Fibroblast of the aortic adventitia (primary cell): ENCODE measurements at regions not wholly inside any gene's neighbourhood (a gene's known extent, or its start where the extent isn't known, plus 50 kb on each side); places are given as distances from the start of the nearest gene placed in this dataset.

Experiments used
- DNase-seq: peaks from one replicate; pipeline ENCODE4 v3.0.0-alpha.2; 2010; ENCODE audit warnings: low read depth
- H3K4me3 ChIP-seq: 2 replicates; pipeline ENCODE4 v1.5.1; 2011; ENCODE audit warnings: low read depth, mild to moderate bottlenecking, control low read depth, low read length, moderate library complexity
- TF ChIP-seq, protein P1 (sequence below): IDR thresholded peaks from 2 replicates; pipeline ENCODE4 v1.5.1; 2011; ENCODE audit warnings: mild to moderate bottlenecking, low read length, control low read depth, inconsistent platforms; ENCODE audit not compliant: insufficient read depth

DNA sequence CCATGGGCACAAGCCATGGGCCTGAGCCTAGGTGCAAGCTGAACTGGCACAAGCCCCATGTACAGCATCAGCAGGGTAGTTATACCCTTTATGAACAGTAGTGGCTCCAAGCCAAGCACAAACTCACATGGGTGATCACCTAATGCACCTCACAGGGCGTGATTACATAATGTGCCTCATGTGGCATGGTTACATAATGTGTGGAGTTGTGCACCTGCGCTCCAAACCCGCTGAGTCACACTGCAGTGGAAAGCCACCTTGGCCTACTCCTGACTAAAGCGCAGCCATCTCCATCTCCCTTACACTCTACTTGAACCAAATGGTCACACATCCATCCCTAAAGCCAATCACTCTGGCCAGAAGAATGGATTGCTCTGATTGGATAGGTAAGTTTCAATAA lies 279.7 kb downstream of the MBD2 start:
- H3K4me3 ChIP-seq: no peak overlapping the region
- DNase-seq: no peak
- TF ChIP-seq, protein P1, sequence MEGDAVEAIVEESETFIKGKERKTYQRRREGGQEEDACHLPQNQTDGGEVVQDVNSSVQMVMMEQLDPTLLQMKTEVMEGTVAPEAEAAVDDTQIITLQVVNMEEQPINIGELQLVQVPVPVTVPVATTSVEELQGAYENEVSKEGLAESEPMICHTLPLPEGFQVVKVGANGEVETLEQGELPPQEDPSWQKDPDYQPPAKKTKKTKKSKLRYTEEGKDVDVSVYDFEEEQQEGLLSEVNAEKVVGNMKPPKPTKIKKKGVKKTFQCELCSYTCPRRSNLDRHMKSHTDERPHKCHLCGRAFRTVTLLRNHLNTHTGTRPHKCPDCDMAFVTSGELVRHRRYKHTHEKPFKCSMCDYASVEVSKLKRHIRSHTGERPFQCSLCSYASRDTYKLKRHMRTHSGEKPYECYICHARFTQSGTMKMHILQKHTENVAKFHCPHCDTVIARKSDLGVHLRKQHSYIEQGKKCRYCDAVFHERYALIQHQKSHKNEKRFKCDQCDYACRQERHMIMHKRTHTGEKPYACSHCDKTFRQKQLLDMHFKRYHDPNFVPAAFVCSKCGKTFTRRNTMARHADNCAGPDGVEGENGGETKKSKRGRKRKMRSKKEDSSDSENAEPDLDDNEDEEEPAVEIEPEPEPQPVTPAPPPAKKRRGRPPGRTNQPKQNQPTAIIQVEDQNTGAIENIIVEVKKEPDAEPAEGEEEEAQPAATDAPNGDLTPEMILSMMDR: no peak

DNA sequence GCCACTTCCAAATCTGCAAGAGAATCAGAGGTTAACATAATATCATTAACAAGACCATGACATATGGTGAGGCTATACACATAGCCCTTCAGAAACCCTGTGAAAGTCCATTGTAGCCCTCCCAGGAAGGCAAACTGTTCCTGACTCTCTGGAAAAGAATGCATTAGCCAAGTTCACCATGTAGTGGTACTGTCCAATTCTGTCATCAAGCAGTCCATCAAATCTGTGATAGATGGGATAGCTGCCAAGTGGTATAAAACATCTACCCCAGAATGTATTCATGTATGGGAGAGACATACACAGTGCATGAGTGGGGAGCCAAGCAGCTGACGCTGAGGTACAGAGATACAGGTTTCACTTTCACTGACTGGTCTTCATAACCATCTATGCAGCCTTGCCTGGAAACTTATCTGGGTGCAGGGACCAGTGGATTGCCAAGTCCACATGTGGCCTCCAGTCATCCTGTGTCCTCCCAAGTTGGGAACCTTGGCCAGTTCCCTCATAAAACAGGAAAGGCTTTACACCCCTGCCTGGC lies 281.1 kb downstream of the MBD2 start:
- DNase-seq: no peak
- TF ChIP-seq, protein P1: no peak
- H3K4me3 ChIP-seq: no peak overlapping the region

DNA sequence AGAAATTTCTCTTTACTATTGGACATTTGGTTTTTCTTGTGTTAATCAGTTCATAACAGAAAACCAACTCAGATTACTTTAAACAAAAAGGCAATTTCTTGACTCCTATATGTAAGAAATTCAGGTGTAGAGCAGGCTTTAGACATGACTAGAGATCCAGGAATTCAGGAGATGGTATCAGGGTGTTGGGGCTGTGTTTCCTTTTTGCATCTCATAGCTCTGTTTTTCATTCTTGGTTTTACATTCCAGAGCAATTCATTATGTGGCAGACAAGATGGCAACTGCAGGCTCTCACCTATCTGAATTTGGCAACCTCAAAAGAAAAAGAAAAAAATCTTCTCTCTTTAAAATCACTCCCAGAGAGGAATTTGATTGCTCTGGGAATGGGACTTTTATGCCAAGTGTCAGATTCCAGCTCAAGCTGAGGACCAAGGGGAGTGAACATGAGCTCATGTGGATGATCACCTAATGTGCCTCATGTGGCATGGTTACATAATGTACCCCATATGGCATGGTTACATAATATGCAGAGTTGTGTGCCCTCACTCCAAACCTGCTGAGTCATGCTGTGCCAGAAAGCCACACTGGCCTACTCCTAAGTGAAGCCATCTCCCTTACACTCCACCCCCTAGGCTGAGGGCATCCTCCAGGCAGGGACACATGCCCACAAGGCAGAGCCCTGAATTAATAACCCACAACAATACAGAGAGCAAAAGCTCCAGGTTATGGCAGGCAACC lies 282.7 kb downstream of the MBD2 start:
- no peak for DNase-seq

DNA sequence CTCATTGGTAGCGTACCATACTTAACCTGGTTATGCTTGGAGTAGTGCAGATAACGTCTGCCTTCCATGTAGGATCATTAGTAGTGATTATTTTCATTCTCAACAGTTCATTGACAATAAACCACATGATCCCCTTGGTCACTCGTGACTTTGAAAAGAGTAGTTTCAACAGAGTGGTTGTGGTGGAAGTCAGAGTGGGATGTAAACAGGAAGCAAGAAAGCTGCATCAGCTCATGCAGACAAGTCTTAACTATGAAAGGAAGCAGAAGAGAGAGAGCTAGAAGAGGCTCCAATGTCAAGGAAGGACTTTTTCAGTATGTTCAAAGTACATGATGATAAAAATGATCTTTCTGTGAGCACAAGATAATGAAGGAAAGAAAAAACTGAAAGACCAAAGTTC lies 287.4 kb downstream of the MBD2 start:
- DNase-seq: no peak
- TF ChIP-seq, protein P1: no peak
- H3K4me3 ChIP-seq: no peak overlapping the region

More for the DNA sequence above, 282.7 kb downstream of the MBD2 start:
- TF ChIP-seq, protein P1: no peak
- no peak overlapping the region for H3K4me3 ChIP-seq

DNA sequence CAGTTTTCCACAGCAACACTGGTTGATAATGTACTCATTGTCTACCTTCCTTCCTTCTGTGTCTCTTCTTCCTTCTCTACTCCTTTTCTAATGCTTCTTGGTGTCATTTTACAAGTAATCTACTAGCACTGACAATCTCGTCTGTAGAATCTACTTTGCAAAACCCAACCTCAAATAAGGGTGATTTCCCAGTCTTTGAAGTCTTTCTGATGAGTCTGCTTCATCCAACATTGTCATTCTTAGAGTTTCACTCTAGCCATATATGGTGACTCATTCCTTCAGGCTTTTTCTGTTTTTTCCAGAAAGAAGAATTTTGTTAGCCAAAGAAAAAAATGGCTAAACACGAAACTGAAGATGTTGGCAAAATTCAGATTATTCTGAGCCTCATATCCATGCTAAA lies 288.7 kb downstream of the MBD2 start:
- no peak overlapping the region for H3K4me3 ChIP-seq
- DNase-seq: no peak
- TF ChIP-seq, protein P1: no peak

DNA sequence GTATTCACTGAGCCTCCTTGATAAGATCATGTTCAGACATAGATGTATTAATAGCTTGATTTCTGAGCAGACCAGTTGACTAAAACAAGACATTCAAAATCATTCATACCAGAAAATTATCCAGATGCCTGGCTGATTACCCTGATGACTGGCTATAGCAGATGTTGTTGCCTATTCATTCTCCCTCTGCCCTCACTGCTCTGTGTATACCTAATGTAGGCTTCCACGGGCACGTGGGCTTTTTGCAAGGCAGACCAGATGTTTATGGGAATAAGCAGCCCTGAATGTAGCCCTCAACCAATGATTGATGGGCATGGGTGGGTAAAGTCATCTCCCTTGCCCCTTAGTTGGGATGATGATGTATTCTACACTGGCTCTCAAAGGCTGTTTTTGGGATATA lies 289.1 kb downstream of the MBD2 start:
- no peak for DNase-seq
- no peak overlapping the region for H3K4me3 ChIP-seq
- TF ChIP-seq, protein P1: no peak
